ENCODE measurements at regions not wholly inside any gene's neighbourhood (a gene's known extent, or its start where the extent isn't known, plus 50 kb on each side); places are given as distances from the start of the nearest gene placed in this dataset.
"Not testable (repeated sequence)": the region's sequence is repeated elsewhere in the genome, so short reads cannot be mapped to it uniquely, and the experiment has no call there.

GRCh38 chr3:20970807-20971206 lies 780.2 kb downstream of the ZNF385D start:
- TF ChIP-seq, protein P1, sequence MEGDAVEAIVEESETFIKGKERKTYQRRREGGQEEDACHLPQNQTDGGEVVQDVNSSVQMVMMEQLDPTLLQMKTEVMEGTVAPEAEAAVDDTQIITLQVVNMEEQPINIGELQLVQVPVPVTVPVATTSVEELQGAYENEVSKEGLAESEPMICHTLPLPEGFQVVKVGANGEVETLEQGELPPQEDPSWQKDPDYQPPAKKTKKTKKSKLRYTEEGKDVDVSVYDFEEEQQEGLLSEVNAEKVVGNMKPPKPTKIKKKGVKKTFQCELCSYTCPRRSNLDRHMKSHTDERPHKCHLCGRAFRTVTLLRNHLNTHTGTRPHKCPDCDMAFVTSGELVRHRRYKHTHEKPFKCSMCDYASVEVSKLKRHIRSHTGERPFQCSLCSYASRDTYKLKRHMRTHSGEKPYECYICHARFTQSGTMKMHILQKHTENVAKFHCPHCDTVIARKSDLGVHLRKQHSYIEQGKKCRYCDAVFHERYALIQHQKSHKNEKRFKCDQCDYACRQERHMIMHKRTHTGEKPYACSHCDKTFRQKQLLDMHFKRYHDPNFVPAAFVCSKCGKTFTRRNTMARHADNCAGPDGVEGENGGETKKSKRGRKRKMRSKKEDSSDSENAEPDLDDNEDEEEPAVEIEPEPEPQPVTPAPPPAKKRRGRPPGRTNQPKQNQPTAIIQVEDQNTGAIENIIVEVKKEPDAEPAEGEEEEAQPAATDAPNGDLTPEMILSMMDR (IDR thresholded peaks at IDR 0.05; ENCODE audit: low read depth, low read length), result not testable (repeated sequence)
- TF ChIP-seq POLR2A (IDR thresholded peaks at IDR 0.05; ENCODE audit: extremely low read depth, insufficient read length), result not testable (repeated sequence)
- TF ChIP-seq, protein P2, sequence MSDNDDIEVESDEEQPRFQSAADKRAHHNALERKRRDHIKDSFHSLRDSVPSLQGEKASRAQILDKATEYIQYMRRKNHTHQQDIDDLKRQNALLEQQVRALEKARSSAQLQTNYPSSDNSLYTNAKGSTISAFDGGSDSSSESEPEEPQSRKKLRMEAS (IDR thresholded peaks at IDR 0.05; ENCODE audit: low read depth, low read length), result not testable (repeated sequence)

Measured in NB4 (cell line).